ENCODE measurements at regions not wholly inside any gene's neighbourhood (a gene's known extent, or its start where the extent isn't known, plus 50 kb on each side); places are given as distances from the start of the nearest gene placed in this dataset.

GRCh38 chr4:111499706-111500105 lies 645.5 kb upstream of the FAM241A start:
- no peak for DNase-seq (ENCODE audit: low spot score)

- no peak for DNase-seq (ENCODE audit: low spot score)
Measured at GRCh38 chr4:111500858-111501257, 644.4 kb upstream of the FAM241A start.

GRCh38 chr4:111501946-111502345 lies 643.3 kb upstream of the FAM241A start:
- no peak for DNase-seq (ENCODE audit: low spot score)

- no peak for DNase-seq (ENCODE audit: low spot score)
Measured at GRCh38 chr4:111502626-111503025, 642.6 kb upstream of the FAM241A start.

- no peak for DNase-seq (ENCODE audit: low spot score)
Measured at GRCh38 chr4:111506706-111507105, 638.5 kb upstream of the FAM241A start.

GRCh38 chr4:111510535-111510934 lies 634.7 kb upstream of the FAM241A start:
- no peak for DNase-seq (ENCODE audit: low spot score)

GRCh38 chr4:111512081-111512783 lies 633.0 kb upstream of the FAM241A start:
- DNase-seq (ENCODE audit: low spot score) = no peak

- DNase-seq (ENCODE audit: low spot score) = no peak
Measured at GRCh38 chr4:111519683-111520082, 625.6 kb upstream of the FAM241A start.

- no peak for DNase-seq (ENCODE audit: low spot score)
Measured at GRCh38 chr4:111530446-111530845, 614.8 kb upstream of the FAM241A start.

GRCh38 chr4:111535792-111536191 lies 609.5 kb upstream of the FAM241A start:
- DNase-seq (ENCODE audit: low spot score) = no peak

- no peak for DNase-seq (ENCODE audit: low spot score)
Measured at GRCh38 chr4:111537165-111537564, 608.1 kb upstream of the FAM241A start.

- no peak for DNase-seq (ENCODE audit: low spot score)
Measured at GRCh38 chr4:111537871-111538270, 607.4 kb upstream of the FAM241A start.

GRCh38 chr4:111540671-111541070 lies 604.6 kb upstream of the FAM241A start:
- DNase-seq (ENCODE audit: low spot score) = no peak

- DNase-seq (ENCODE audit: low spot score) = no peak
Measured at GRCh38 chr4:111542056-111542455, 603.2 kb upstream of the FAM241A start.

GRCh38 chr4:111546881-111547280 lies 598.4 kb upstream of the FAM241A start:
- DNase-seq (ENCODE audit: low spot score) = no peak

- DNase-seq (ENCODE audit: low spot score) = no peak
Measured at GRCh38 chr4:111556141-111556781, 589.0 kb upstream of the FAM241A start.

GRCh38 chr4:111556851-111557250 lies 588.4 kb upstream of the FAM241A start:
- no peak for DNase-seq (ENCODE audit: low spot score)

- DNase-seq (ENCODE audit: low spot score) = no peak
Measured at GRCh38 chr4:111562826-111563225, 582.4 kb upstream of the FAM241A start.

GRCh38 chr4:111572470-111572869 lies 572.8 kb upstream of the FAM241A start:
- no peak for DNase-seq (ENCODE audit: low spot score)

GRCh38 chr4:111573386-111573785 lies 571.9 kb upstream of the FAM241A start:
- no peak for DNase-seq (ENCODE audit: low spot score)

GRCh38 chr4:111579767-111580166 lies 565.5 kb upstream of the FAM241A start:
- no peak for DNase-seq (ENCODE audit: low spot score)

- DNase-seq (ENCODE audit: low spot score) = no peak
Measured at GRCh38 chr4:111595456-111595855, 549.8 kb upstream of the FAM241A start.

GRCh38 chr4:111596491-111596890 lies 548.8 kb upstream of the FAM241A start:
- DNase-seq (ENCODE audit: low spot score) = no peak

GRCh38 chr4:111601671-111602070 lies 543.6 kb upstream of the FAM241A start:
- no peak for DNase-seq (ENCODE audit: low spot score)
